ENCODE measurements at regions not wholly inside any gene's neighbourhood (a gene's known extent, or its start where the extent isn't known, plus 50 kb on each side); places are given as distances from the start of the nearest gene placed in this dataset.

DNA sequence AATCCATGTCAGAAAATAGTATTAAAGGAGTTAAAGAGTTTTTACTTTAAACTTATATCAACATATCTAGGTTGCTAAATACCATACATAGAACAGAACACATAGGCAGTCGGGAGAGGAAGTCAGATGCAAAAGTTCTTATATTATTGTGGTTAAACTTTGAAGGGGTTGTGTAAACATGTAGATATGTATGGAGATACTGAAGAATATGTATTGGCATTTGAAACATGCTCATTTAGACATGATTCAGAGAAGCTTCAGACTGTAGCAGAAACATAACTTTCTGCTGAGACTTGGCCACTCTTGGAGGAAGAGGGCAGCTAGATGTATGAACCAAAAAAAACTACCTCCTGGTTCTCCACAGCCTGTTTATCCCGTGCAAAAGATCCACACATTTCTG, 103.5 kb upstream of the FERD3L start:
- no peaks in the 10 kb centered on the region for H3K27me3 ChIP-seq (ENCODE audit: insufficient read depth, low read length, poor library complexity)
- H3K9me3 ChIP-seq (ENCODE audit: insufficient read depth, low read length, severe bottlenecking) = no peaks in the 10 kb centered on the region
- H3K4me3 ChIP-seq (ENCODE audit: low read depth in 1 of 2, low read length in 2 of 2) = no peak overlapping the region
- DNase-seq (no peak), ATAC-seq (ENCODE audit: insufficient read depth, low read depth) (peak; percentile 70)
- no peak overlapping the region for H3K27ac ChIP-seq (ENCODE audit: low read length)
- peaks cover 3% of the 10 kb centered on the region for H3K4me1 ChIP-seq (ENCODE audit: insufficient read depth, low read length)
- H3K79me2 ChIP-seq (ENCODE audit: insufficient read depth, low read length) = no peaks in the 10 kb centered on the region
- H3K4me2 ChIP-seq (ENCODE audit: insufficient read depth, low read length) = no peak overlapping the region
- no peaks in the 10 kb centered on the region for H3K36me3 ChIP-seq (ENCODE audit: insufficient read depth, low read length)
- no peak overlapping the region for H3K9ac ChIP-seq (ENCODE audit: low read depth, low read length)
- H2AFZ ChIP-seq (ENCODE audit: low read depth, low read length) = no peak overlapping the region
- TF ChIP-seq EZH2 (IDR thresholded peaks at IDR 0.05; ENCODE audit: borderline replicate concordance, low read depth, low read length, severe bottlenecking) = no peak
- TF ChIP-seq, protein P1, sequence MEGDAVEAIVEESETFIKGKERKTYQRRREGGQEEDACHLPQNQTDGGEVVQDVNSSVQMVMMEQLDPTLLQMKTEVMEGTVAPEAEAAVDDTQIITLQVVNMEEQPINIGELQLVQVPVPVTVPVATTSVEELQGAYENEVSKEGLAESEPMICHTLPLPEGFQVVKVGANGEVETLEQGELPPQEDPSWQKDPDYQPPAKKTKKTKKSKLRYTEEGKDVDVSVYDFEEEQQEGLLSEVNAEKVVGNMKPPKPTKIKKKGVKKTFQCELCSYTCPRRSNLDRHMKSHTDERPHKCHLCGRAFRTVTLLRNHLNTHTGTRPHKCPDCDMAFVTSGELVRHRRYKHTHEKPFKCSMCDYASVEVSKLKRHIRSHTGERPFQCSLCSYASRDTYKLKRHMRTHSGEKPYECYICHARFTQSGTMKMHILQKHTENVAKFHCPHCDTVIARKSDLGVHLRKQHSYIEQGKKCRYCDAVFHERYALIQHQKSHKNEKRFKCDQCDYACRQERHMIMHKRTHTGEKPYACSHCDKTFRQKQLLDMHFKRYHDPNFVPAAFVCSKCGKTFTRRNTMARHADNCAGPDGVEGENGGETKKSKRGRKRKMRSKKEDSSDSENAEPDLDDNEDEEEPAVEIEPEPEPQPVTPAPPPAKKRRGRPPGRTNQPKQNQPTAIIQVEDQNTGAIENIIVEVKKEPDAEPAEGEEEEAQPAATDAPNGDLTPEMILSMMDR (IDR thresholded peaks at IDR 0.05; ENCODE audit: borderline replicate concordance, extremely low read depth, low read length, poor library complexity, severe bottlenecking) = no peak
- H4K20me1 ChIP-seq (ENCODE audit: insufficient read depth, low read length) = no peaks in the 10 kb centered on the region

DNA sequence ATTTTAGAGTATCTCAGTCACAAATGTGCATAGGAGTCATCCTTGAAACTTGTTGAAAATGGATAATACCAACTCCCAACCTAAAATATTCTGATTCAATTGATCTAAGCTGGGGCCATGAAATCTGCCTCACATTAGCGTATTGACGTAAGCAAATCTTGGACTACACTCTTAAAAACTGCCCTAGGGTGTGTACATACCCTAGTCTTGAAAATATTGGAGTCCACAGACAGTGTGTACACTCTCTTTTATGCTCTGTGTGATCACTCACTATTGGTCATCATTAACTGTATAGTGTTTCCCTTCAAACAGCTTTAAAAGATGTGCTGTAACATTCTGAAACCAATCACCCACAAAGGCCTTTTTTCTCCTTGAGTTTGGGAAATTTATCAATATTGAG, 102.9 kb upstream of the FERD3L start:
- DNase-seq (no peak), ATAC-seq (ENCODE audit: insufficient read depth, low read depth) (no peak)
- Histone ChIP-seq H3K4me1 (ENCODE audit: insufficient read depth, low read length) (peaks cover 3% of the 10 kb centered on the region), H3K27ac (ENCODE audit: low read length) (no peak overlapping the region), H3K79me2 (ENCODE audit: insufficient read depth, low read length) (no peaks in the 10 kb centered on the region), H3K36me3 (ENCODE audit: insufficient read depth, low read length) (no peaks in the 10 kb centered on the region), H3K4me3 (ENCODE audit: low read depth in 1 of 2, low read length in 2 of 2) (no peak overlapping the region), H4K20me1 (ENCODE audit: insufficient read depth, low read length) (no peaks in the 10 kb centered on the region), H3K9ac (ENCODE audit: low read depth, low read length) (no peak overlapping the region), H2AFZ (ENCODE audit: low read depth, low read length) (no peak overlapping the region), H3K9me3 (ENCODE audit: insufficient read depth, low read length, severe bottlenecking) (no peaks in the 10 kb centered on the region), H3K27me3 (ENCODE audit: insufficient read depth, low read length, poor library complexity) (no peaks in the 10 kb centered on the region), H3K4me2 (ENCODE audit: insufficient read depth, low read length) (no peak overlapping the region)
- no peak for TF ChIP-seq EZH2 (IDR thresholded peaks at IDR 0.05; ENCODE audit: borderline replicate concordance, low read depth, low read length, severe bottlenecking)
- TF ChIP-seq, protein P1 (IDR thresholded peaks at IDR 0.05; ENCODE audit: borderline replicate concordance, extremely low read depth, low read length, poor library complexity, severe bottlenecking) = no peak

DNA sequence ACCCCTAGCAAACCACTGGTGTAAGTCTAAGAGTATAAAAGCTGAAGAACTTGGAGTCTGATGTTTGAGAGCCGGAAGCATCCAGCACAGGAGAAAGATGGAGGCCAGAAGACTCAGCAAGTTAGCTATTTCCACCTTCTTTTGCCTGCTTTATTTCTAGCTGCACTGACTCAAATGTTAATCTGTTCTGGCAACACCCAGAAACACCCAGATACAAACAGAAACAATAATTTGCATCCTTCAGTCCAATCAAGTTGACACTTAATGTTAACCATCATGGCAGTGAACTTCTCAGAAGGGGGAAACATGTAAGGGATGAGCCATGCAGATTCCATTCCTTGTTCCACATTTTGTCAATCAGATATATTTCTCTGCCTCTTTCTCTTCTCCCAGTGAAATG, 101.8 kb upstream of the FERD3L start:
- no peak overlapping the region for H3K4me3 ChIP-seq (ENCODE audit: low read depth in 1 of 2, low read length in 2 of 2)
- TF ChIP-seq, protein P1 (IDR thresholded peaks at IDR 0.05; ENCODE audit: borderline replicate concordance, extremely low read depth, low read length, poor library complexity, severe bottlenecking) = no peak
- TF ChIP-seq EZH2 (IDR thresholded peaks at IDR 0.05; ENCODE audit: borderline replicate concordance, low read depth, low read length, severe bottlenecking) = no peak
- no peaks in the 10 kb centered on the region for H3K36me3 ChIP-seq (ENCODE audit: insufficient read depth, low read length)
- H4K20me1 ChIP-seq (ENCODE audit: insufficient read depth, low read length) = no peaks in the 10 kb centered on the region
- no peaks in the 10 kb centered on the region for H3K79me2 ChIP-seq (ENCODE audit: insufficient read depth, low read length)
- H3K9ac ChIP-seq (ENCODE audit: low read depth, low read length) = no peak overlapping the region
- H3K4me2 ChIP-seq (ENCODE audit: insufficient read depth, low read length) = no peak overlapping the region
- H3K27me3 ChIP-seq (ENCODE audit: insufficient read depth, low read length, poor library complexity) = no peaks in the 10 kb centered on the region
- ATAC-seq (ENCODE audit: insufficient read depth, low read depth) = peak; percentile 19; the same call in 1 of the 3 replicates
- H3K9me3 ChIP-seq (ENCODE audit: insufficient read depth, low read length, severe bottlenecking) = no peaks in the 10 kb centered on the region
- DNase-seq = no peak
- H2AFZ ChIP-seq (ENCODE audit: low read depth, low read length) = no peak overlapping the region
- H3K4me1 ChIP-seq (ENCODE audit: insufficient read depth, low read length) = peaks cover 3% of the 10 kb centered on the region
- H3K27ac ChIP-seq (ENCODE audit: low read length) = no peak overlapping the region

DNA sequence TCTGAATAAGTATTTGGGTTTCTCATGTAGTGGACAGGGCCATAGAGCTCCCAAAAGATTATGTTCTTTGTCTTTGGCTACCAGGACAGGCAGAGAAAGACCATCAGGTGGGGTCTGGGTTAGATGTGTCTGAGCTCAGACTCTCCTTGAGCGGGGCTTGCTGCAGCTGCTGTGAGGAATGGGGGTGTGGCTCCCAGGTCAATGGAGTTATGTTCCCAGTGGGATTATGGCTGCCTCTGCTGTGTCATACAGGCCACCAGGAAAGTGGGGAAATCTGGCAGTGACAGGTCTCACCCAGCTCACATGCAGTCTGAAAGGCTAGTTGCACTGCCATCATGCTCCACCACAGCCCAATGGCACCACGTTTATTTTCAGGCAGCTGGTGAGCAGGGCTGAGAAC, 97.0 kb upstream of the FERD3L start:
- Histone ChIP-seq H2AFZ (ENCODE audit: low read depth, low read length) (no peak overlapping the region), H3K4me1 (ENCODE audit: insufficient read depth, low read length) (no peaks in the 10 kb centered on the region), H3K9ac (ENCODE audit: low read depth, low read length) (no peak overlapping the region), H3K79me2 (ENCODE audit: insufficient read depth, low read length) (no peaks in the 10 kb centered on the region), H3K36me3 (ENCODE audit: insufficient read depth, low read length) (no peaks in the 10 kb centered on the region), H3K27me3 (ENCODE audit: insufficient read depth, low read length, poor library complexity) (no peaks in the 10 kb centered on the region), H3K4me2 (ENCODE audit: insufficient read depth, low read length) (no peak overlapping the region), H4K20me1 (ENCODE audit: insufficient read depth, low read length) (no peaks in the 10 kb centered on the region), H3K4me3 (ENCODE audit: low read depth in 1 of 2, low read length in 2 of 2) (no peak overlapping the region), H3K9me3 (ENCODE audit: insufficient read depth, low read length, severe bottlenecking) (peaks cover 2% of the 10 kb centered on the region), H3K27ac (ENCODE audit: low read length) (no peak overlapping the region)
- TF ChIP-seq, protein P1 (IDR thresholded peaks at IDR 0.05; ENCODE audit: borderline replicate concordance, extremely low read depth, low read length, poor library complexity, severe bottlenecking) = no peak
- TF ChIP-seq EZH2 (IDR thresholded peaks at IDR 0.05; ENCODE audit: borderline replicate concordance, low read depth, low read length, severe bottlenecking) = no peak
- ATAC-seq (ENCODE audit: insufficient read depth, low read depth) = no peak
- no peak for DNase-seq
